GM19328 (cell line): ENCODE measurements at regions not wholly inside any gene's neighbourhood (a gene's known extent, or its start where the extent isn't known, plus 50 kb on each side); places are given as distances from the start of the nearest gene placed in this dataset.

Experiments used
- ATAC-seq: cut with Tn5 transposase; IDR thresholded peaks from one replicate; pipeline ENCODE4 v1.9.1; 2021; ENCODE audit warnings: mild to moderate bottlenecking, moderate library complexity; ENCODE audit not compliant: unreplicated experiment

GRCh38 chr9:108213511-108213910, 642.3 kb downstream of the ACTL7B start:
- no peak for ATAC-seq

- no peak for ATAC-seq
Measured at GRCh38 chr9:108212184-108212583, 643.6 kb downstream of the ACTL7B start.

GRCh38 chr9:108211411-108211955, 644.3 kb downstream of the ACTL7B start:
- ATAC-seq = no peak

- no peak for ATAC-seq
Measured at GRCh38 chr9:108209132-108209685, 646.6 kb downstream of the ACTL7B start.

GRCh38 chr9:108207561-108208165, 648.1 kb downstream of the ACTL7B start:
- no peak for ATAC-seq

GRCh38 chr9:108205276-108205675, 650.5 kb downstream of the ACTL7B start:
- no peak for ATAC-seq

- no peak for ATAC-seq
Measured at GRCh38 chr9:108197899-108198298, 657.9 kb downstream of the ACTL7B start.

- ATAC-seq = no peak
Measured at GRCh38 chr9:108197008-108197365, 658.8 kb downstream of the ACTL7B start.

GRCh38 chr9:108196332-108197007, 659.3 kb downstream of the ACTL7B start:
- ATAC-seq = no peak

GRCh38 chr9:108194154-108194553, 661.6 kb downstream of the ACTL7B start:
- ATAC-seq = no peak

GRCh38 chr9:108193026-108193710, 662.6 kb downstream of the ACTL7B start:
- no peak for ATAC-seq

GRCh38 chr9:108191065-108191464, 664.7 kb downstream of the ACTL7B start:
- no peak for ATAC-seq

GRCh38 chr9:108188976-108189375, 666.8 kb downstream of the ACTL7B start:
- ATAC-seq = no peak

- ATAC-seq = no peak
Measured at GRCh38 chr9:108188482-108188881, 667.3 kb downstream of the ACTL7B start.

GRCh38 chr9:108186642-108187395, 669.0 kb downstream of the ACTL7B start:
- no peak for ATAC-seq

GRCh38 chr9:108185613-108186012, 670.2 kb downstream of the ACTL7B start:
- no peak for ATAC-seq

- no peak for ATAC-seq
Measured at GRCh38 chr9:108184941-108185340, 670.8 kb downstream of the ACTL7B start.

- ATAC-seq = no peak
Measured at GRCh38 chr9:108184009-108184408, 671.8 kb downstream of the ACTL7B start.

GRCh38 chr9:108182950-108183381, 672.8 kb downstream of the ACTL7B start:
- ATAC-seq = peak; percentile 88

GRCh38 chr9:108182270-108182669, 673.5 kb downstream of the ACTL7B start:
- no peak for ATAC-seq

GRCh38 chr9:108181441-108181840, 674.3 kb downstream of the ACTL7B start:
- no peak for ATAC-seq
